HG03060 (cell line): ENCODE measurements at regions not wholly inside any gene's neighbourhood (a gene's known extent, or its start where the extent isn't known, plus 50 kb on each side); places are given as distances from the start of the nearest gene placed in this dataset.

ENCODE experiments used
- ATAC-seq: cut with Tn5 transposase; IDR thresholded peaks from one replicate; pipeline ENCODE4 v1.9.1; 2021; ENCODE audit warnings: low read depth, moderate number of reproducible peaks; ENCODE audit not compliant: unreplicated experiment

DNA sequence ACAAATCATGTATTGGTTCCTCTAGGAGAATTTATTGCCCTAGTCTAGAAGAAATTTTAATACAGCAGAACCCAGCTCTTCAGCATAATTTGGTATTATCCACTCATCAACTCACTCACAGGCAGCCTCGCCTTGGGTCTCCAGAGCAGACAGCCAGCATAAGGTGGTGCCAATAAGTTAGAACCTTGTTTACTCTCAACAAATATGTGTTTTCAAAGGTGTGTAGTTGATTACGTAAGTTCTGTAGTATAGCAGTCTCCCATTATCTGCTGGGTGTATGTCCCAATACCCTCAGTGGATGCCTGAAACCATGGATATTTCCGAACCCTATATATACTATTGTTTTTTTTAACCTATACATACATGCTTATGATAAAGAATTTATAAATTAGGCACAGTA, 522.5 kb upstream of the LRRN3 start:
- no peak for ATAC-seq

DNA sequence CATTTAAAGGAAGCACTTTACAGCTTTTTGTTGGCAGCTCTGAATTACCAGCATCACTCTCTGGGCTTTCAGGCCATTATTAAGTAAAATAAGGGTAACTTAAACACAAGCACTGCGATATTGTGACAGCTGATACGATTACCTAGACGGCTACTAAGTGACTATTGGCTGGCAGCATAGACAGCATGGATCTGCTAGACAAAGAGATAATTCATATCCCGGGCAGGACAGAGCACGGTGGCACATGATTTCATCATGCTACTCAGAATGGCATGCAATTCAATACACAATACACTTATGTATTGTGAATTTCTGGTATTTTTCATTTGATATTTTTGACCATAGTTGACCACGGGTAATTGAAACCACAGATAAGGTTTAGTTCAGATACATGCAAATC, 522.0 kb upstream of the LRRN3 start:
- no peak for ATAC-seq

DNA sequence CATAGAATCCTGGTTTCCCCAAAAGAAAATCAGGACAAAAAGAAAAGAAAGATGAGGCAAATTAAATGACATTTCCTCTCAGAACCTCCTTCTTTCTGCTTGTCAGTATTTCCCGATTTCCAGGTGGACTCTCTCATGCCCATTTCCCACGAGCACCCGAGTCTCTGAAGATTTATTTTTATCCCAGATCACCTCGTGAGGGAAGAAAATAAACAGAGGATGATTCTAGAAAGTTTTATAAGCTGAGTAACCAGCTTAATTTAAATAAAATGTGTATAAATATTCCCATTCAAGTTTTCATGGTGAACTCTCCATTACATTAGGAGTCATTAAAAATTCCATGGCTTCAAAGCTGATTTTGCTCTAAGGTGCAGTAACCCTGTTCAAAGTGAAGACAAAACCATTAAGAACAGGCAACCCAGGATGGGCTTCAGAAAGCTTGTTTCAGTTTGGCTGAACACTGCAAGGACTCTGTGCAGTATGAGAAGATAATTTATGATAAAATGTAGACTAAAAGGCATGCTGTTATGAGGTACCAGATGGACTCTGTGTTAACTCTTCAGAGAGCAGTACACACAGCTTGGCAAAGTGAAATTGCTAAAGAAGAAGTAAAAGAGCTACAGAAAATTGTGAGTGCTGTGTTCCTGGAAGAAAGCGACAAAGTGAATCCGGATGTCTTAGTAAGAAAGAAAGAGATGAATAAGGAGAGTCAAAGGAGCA, 521.3 kb upstream of the LRRN3 start:
- ATAC-seq, result no peak

DNA sequence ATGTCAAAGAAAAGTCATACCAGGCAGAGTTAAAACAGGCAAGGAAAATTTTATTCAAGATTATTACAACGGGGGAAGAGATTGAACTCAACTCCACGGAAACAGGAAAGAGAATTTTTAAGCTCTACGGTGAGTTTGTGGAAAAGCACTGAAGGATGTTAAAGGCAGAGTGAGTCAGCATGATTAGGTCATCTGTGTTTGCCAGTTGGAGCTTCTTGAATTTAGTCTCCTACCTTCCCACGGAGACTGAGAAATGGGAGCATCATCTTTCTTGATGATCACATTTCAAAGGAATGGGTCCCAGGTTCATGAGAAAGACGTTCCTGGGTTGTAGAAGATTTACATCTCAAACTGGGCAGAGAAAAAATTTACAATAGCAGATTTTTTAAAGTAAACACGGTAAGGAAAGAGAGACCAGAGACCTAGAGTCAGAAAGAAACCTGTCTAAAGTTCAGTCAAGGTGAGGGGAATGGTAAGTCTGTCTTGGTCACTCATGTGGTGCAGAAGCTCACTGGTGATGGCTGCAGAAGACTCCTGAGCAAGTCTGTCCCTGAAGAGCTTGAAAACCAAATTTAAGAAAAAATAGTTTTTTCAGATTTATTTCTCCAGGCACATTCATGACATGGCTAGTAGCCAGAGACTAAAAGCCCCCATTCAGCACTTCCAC, 516.9 kb upstream of the LRRN3 start:
- no peak for ATAC-seq

DNA sequence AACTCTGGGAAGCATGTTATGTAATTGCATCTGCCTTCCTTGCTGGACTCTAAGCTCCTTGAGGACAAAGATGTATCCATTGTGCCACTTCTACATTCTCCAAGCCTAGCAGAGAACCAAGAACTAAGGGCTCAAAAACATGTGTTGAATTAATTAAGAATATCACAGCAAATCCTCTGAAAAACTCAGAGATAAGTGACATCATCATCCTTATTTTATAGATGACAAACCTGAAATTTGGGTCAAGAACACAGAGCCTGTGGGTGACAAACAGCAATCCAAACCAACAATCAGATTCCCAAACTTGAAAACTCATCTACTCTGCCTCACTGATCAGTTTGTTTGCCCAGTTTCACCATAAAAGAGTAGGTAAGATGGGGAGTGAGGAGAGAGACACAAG, 503.6 kb upstream of the LRRN3 start:
- no peak for ATAC-seq

DNA sequence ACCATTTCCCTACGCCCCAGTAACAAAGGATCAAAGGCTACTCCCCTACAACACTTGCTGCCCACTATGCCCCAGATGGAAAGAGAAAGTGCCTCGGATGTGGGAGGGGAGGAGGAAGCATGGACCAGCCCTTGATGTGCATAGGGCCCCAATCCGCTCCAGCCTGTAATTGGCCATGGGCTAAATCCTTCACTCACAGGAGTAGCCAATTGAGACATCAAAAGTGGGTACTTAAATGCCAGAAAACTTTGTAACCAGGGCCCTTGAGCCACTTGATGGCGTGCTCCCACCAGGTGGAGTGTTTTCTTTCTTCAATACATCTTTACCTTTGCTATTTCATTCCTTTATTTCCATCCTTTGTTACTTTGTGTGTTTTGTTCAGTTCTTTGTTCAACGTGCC, 500.5 kb upstream of the LRRN3 start:
- ATAC-seq, result no peak

DNA sequence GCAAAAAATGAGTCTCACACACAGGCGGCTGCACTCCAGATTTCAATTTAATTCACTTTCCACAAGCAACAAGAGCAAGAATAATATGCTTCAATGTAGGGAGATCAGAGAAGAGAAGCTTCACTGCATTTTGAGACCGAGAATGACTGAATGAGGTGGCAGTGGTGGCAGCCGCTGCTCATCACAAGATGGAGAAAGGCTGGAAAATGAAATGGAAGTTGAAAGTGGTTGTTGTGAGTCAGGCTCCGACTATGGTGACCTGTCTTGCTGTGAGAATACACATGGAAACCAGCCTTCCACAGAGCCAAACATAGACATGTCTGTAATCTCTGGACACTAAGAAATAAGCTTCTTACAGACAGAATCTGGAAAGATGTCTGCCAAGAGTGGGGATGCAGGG, 499.6 kb upstream of the LRRN3 start:
- no peak for ATAC-seq

DNA sequence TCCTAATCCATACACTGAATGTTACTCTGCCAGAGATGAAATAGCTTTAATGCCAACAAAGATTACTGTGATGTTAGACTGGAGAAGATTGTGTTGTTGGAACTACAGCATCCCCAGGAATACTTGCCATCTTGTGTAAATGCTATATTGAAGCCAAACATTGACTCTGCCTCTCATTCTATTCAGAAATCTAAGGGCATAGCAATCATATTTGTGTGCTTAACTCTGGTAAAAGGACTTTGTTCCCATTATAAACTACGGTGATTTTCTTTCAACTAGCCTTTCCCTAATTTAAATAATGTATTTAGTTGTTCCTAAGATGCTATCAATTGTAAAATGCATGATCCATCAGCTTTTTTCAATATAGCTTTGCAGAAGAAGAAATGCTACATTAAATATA, 498.4 kb upstream of the LRRN3 start:
- no peak for ATAC-seq

DNA sequence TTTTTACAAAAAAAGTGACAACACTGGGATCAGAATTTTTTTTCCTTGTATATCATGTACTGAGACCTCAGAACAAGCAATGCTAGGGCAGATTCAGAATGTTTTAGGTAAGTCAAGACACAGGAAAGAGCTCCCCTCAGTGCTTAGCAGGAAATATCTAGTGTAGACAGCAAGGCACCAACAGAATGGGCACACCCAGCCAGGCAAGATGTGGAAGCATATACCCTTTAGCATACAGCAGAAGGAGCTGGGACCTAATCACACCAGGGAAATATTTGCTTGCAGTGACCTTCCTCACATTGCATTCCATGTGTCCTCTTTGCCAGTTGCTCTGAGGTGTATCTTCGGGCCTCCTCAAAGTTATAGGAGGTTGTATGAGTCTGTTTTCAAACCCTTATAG, 497.6 kb upstream of the LRRN3 start:
- no peak for ATAC-seq

DNA sequence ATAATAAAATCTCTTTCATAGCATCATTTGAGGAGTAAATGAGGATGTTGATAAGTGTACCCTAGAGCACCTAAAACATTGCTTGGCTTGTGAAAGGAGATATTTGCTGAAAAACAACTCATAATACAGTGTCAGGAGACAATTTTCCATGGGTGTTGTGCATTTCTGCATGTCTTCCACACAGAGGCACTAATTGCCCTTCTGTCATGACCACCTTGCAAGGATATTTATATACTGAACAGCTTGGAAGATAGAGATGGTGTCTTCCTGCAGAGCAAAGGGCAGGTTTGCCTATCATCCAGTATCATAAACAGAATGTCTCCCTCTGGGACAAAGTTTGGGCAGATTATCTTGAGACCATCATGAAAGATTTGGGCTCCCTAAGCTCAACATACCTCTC, 495.2 kb upstream of the LRRN3 start:
- ATAC-seq, result no peak

DNA sequence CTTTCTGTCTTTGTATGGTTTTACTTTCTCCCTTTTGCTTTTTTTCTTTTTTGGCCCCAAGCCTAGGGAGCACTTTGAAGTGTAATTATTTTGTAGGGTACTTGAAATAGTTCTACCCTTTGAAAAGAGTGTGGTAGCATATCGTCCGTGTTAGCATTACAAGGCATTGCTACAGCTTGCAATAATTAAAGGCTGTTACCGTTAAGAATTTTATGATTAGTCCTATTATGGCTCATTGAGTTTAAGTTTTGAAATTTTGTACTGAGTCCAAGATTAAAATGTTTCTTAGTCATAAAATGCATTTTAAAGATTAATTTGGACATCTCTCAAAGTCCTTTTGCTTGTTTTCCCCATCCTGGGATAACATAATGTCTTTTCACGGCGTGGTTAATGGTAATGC, 490.0 kb upstream of the LRRN3 start:
- no peak for ATAC-seq

DNA sequence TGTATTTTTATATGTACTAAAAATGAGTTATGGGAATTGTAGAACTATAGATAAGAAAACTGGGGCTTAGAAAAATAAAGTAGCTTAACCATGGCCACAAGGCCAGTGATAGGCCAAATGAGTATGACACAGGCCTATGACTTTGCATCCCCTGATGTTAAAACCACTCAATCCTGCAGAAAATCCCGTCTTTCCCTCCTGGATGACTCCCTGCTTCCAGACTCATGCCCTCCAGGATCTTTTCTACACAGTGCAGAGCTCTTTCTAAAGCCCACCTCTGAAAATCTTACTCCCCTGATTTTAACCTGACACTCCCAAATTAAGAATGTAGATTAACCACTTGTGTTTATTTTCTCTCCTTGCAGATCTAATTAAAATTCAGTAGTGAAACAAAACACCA, 489.2 kb upstream of the LRRN3 start:
- ATAC-seq, result no peak

DNA sequence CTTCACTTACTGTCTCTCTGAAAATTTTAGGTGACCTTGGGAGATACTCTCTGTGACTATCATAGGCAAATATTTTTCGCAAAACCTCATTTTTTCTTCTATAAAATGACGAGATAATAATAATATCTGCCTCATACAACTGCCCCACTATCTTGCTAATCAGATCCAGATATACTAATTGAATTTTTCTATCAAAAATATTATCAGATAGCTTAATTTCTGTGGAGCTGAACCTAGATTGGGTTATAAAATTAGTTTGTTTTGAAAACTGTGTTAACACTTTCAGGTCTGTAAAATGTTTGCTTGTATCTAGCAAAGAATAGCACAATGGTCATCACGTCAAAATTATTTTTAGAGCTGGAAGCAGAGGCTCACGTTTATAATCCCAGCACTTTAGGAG, 486.7 kb upstream of the LRRN3 start:
- no peak for ATAC-seq

DNA sequence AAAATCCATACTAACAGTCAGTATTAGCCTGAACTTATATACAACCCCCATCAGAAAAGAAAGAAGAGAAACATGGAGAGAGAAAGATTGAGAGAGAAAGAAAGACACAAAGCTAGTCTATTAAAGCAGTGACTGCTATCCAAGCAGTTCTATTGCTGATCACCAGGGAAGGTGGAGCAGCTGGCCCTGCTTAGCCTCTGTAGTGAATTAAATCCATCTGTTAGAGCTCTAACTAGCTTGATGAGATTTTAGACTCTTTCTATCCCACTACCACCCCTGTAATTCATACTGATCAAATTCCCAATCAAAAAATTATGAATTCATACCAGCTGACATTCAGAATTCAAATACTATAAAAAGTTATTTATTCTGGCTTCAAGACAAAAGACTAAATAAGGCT, 486.0 kb upstream of the LRRN3 start:
- ATAC-seq, result no peak

DNA sequence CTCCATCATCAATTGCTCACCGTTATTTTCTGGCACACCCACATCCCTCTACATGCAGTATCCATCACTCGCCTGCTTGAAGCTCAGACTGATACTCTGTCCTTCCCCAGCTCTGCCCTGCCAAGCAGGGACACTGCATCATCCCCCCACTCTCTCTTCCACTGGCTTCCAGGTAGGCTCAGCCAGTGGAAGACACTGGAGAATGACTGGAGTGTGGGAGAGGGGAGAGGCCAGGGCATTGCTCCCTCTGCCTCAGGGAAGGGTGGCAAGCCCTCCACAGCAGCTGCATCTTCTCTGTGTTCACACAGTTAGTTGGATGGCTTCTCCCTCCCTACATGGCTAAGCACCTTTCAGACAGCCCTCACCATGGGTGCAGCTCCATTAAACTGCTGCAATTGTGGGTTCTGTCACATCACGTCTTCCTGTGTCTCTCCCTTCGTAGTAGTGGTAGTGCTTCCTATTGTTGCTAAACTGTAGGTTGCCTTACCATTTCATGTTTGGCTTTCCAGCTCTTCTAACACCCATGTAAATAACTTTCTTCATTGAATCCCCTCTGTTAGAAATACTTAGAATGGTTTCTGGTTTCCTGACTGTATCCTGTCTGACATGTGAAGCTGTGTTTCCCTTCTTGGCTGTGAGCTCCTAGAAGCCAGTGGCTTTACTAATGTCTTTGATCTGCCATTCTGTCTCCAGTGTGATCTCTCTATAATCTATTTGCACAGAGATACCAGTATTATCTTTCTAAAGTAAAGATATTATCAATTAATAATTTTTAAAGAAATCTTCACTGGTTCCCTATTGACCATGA, 483.7 kb upstream of the LRRN3 start:
- ATAC-seq, result no peak

DNA sequence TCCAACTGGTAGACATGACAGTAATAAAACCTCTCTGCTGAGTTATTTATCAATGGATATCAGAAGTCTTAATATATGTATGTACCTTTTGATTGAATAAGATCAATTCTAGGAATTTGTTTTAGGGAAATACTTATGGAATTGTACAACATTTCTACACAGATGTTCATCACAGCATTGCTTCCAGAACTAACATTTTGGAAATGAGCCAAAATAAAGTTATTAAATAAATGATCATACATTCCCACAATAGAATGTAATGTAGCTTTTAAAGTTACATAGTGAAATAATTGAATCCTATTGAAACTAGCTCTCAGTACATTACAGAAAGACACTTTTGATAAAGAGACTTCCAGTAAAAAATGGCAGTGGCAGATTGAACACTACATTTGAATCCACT, 481.6 kb upstream of the LRRN3 start:
- no peak for ATAC-seq

DNA sequence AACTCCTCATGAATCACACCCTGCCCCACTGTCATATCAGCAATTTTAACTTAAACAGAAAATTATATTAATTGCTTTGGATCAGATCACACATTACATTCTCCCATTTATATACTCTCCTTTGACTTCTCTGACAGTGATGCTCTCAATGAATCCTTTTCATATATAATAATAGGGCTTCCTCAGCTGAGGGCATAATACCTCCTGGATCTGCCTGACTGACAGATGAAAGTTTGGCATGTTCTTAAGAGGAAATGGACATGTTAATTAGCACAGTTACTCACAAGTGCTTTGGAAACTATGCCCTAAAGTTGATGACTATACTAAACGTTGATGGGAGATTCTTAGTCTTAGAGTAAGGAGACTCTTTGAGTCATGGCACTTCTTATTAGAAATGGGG, 478.2 kb upstream of the LRRN3 start:
- ATAC-seq, result no peak
